ENCODE measurements at regions not wholly inside any gene's neighbourhood (a gene's known extent, or its start where the extent isn't known, plus 50 kb on each side); places are given as distances from the start of the nearest gene placed in this dataset.
"Not testable (repeated sequence)": the region's sequence is repeated elsewhere in the genome, so short reads cannot be mapped to it uniquely, and the experiment has no call there.

- H3K27me3 Mint-ChIP-seq: no peaks in the 10 kb centered on the region
- H3K36me3 Mint-ChIP-seq: no peaks in the 10 kb centered on the region
- no peak overlapping the region for H3K27ac Mint-ChIP-seq
- POLR2A ChIA-PET (ENCODE audit: partially characterized antibody): no interaction called here
- H3K4me3 ChIP-seq (ENCODE audit: low read length in 2 of 2): no peak overlapping the region
- H3K4me3 Mint-ChIP-seq: no peak overlapping the region
- no peaks in the 10 kb centered on the region for H3K4me1 ChIP-seq (ENCODE audit: insufficient read depth, low read length)
- CTCF ChIA-PET (ENCODE audit: partially characterized antibody): no interaction called here
- peaks cover 0 to 4% (median 0%) of the 10 kb centered on the region in 8 donors for H3K9me3 Mint-ChIP-seq
- H3K27ac ChIP-seq (ENCODE audit: low read depth, low read length): no peak overlapping the region
- no peak for DNase-seq
- no peaks in the 10 kb centered on the region for H3K27me3 ChIP-seq (ENCODE audit: insufficient read depth, low read length)
- peaks cover 0 to 4% of the 10 kb centered on the region in 2 donors for H3K9me3 ChIP-seq (ENCODE audit: control insufficient read depth in 1 of 2, low read length in 2 of 2)
- H3K36me3 ChIP-seq (ENCODE audit: insufficient read depth, low read length): no peaks in the 10 kb centered on the region
- H3K4me1 Mint-ChIP-seq: no peaks in the 10 kb centered on the region
- intact Hi-C loops (cut with micrococcal nuclease): no loop called here
Observed at GRCh38 chr22:33986954-33987353, 66.7 kb upstream of the LARGE1 start.

- H3K9me3 Mint-ChIP-seq; H3K27me3 ChIP-seq (ENCODE audit: insufficient read depth, low read length); H3K4me3 Mint-ChIP-seq; H3K27me3 Mint-ChIP-seq; H3K27ac ChIP-seq (ENCODE audit: low read depth, low read length); H3K36me3 ChIP-seq (ENCODE audit: insufficient read depth, low read length); intact Hi-C loops (cut with micrococcal nuclease); H3K36me3 Mint-ChIP-seq; CTCF ChIA-PET (ENCODE audit: partially characterized antibody); DNase-seq; H3K27ac Mint-ChIP-seq; H3K9me3 ChIP-seq (ENCODE audit: control insufficient read depth in 1 of 2, low read length in 2 of 2); H3K4me3 ChIP-seq (ENCODE audit: low read length in 2 of 2); POLR2A ChIA-PET (ENCODE audit: partially characterized antibody); H3K4me1 ChIP-seq (ENCODE audit: insufficient read depth, low read length); H3K4me1 Mint-ChIP-seq: not testable (repeated sequence)
Observed at GRCh38 chr22:33989263-33989662, 69.0 kb upstream of the LARGE1 start.

- Mint-ChIP-seq H3K4me1 (no peaks in the 10 kb centered on the region), H3K4me3 (no peak overlapping the region), H3K27ac (no peak overlapping the region), H3K9me3 (peaks cover 0 to 10% (median under 1%) of the 10 kb centered on the region in 8 donors), H3K36me3 (no peaks in the 10 kb centered on the region), H3K27me3 (peaks cover 2 to 4% of the 10 kb centered on the region in 2 donors)
- POLR2A ChIA-PET (ENCODE audit: partially characterized antibody): no interaction called here
- no peak for DNase-seq
- Histone ChIP-seq H3K27me3 (ENCODE audit: insufficient read depth, low read length) (no peaks in the 10 kb centered on the region), H3K4me3 (ENCODE audit: low read length in 2 of 2) (no peak overlapping the region), H3K27ac (ENCODE audit: low read depth, low read length) (no peak overlapping the region), H3K36me3 (ENCODE audit: insufficient read depth, low read length) (no peaks in the 10 kb centered on the region), H3K9me3 (ENCODE audit: control insufficient read depth in 1 of 2, low read length in 2 of 2) (peaks cover 0 to 4% of the 10 kb centered on the region in 2 donors), H3K4me1 (ENCODE audit: insufficient read depth, low read length) (no peaks in the 10 kb centered on the region)
- intact Hi-C loops (cut with micrococcal nuclease): no loop called here
- CTCF ChIA-PET (ENCODE audit: partially characterized antibody): no interaction called here
Observed at GRCh38 chr22:33991620-33992019, 71.3 kb upstream of the LARGE1 start.

GRCh38 chr22:33996824-33997223, 76.5 kb upstream of the LARGE1 start:
- Histone ChIP-seq H3K27me3 (ENCODE audit: insufficient read depth, low read length) (no peaks in the 10 kb centered on the region), H3K4me3 (ENCODE audit: low read length in 2 of 2) (no peak overlapping the region), H3K4me1 (ENCODE audit: insufficient read depth, low read length) (no peaks in the 10 kb centered on the region), H3K9me3 (ENCODE audit: control insufficient read depth in 1 of 2, low read length in 2 of 2) (no peaks in the 10 kb centered on the region), H3K36me3 (ENCODE audit: insufficient read depth, low read length) (no peaks in the 10 kb centered on the region), H3K27ac (ENCODE audit: low read depth, low read length) (no peak overlapping the region)
- DNase-seq: no peak
- H3K27ac Mint-ChIP-seq: no peak overlapping the region
- intact Hi-C loops (cut with micrococcal nuclease): no loop called here
- POLR2A ChIA-PET (ENCODE audit: partially characterized antibody): no interaction called here
- H3K4me3 Mint-ChIP-seq: no peak overlapping the region
- no peaks in the 10 kb centered on the region for H3K36me3 Mint-ChIP-seq
- H3K4me1 Mint-ChIP-seq: no peaks in the 10 kb centered on the region
- CTCF ChIA-PET (ENCODE audit: partially characterized antibody): no interaction called here
- peaks cover 0 to 19% (median 9%) of the 10 kb centered on the region in 8 donors for H3K9me3 Mint-ChIP-seq
- peaks cover 3 to 4% of the 10 kb centered on the region in 2 donors for H3K27me3 Mint-ChIP-seq

GRCh38 chr22:34000879-34001526, 80.7 kb upstream of the LARGE1 start:
- Histone ChIP-seq H3K27ac (ENCODE audit: low read depth, low read length) (no peak overlapping the region), H3K4me1 (ENCODE audit: insufficient read depth, low read length) (no peaks in the 10 kb centered on the region), H3K27me3 (ENCODE audit: insufficient read depth, low read length) (no peaks in the 10 kb centered on the region), H3K9me3 (ENCODE audit: control insufficient read depth in 1 of 2, low read length in 2 of 2) (no peaks in the 10 kb centered on the region), H3K36me3 (ENCODE audit: insufficient read depth, low read length) (no peaks in the 10 kb centered on the region), H3K4me3 (ENCODE audit: low read length in 2 of 2) (no peak overlapping the region)
- H3K9me3 Mint-ChIP-seq: peaks cover 0 to 34% (median 15%) of the 10 kb centered on the region in 8 donors
- no peaks in the 10 kb centered on the region for H3K4me1 Mint-ChIP-seq
- no peak overlapping the region for H3K4me3 Mint-ChIP-seq
- CTCF ChIA-PET (ENCODE audit: partially characterized antibody): no interaction called here
- no peak overlapping the region for H3K27ac Mint-ChIP-seq
- DNase-seq: no peak
- H3K27me3 Mint-ChIP-seq: peaks cover 0 to 1% of the 10 kb centered on the region in 2 donors
- POLR2A ChIA-PET (ENCODE audit: partially characterized antibody): no interaction called here
- intact Hi-C loops (cut with micrococcal nuclease): no loop called here
- no peaks in the 10 kb centered on the region for H3K36me3 Mint-ChIP-seq

GRCh38 chr22:34001701-34002466, 81.6 kb upstream of the LARGE1 start:
- Histone ChIP-seq H3K4me1 (ENCODE audit: insufficient read depth, low read length) (no peaks in the 10 kb centered on the region), H3K9me3 (ENCODE audit: control insufficient read depth in 1 of 2, low read length in 2 of 2) (no peaks in the 10 kb centered on the region), H3K36me3 (ENCODE audit: insufficient read depth, low read length) (no peaks in the 10 kb centered on the region), H3K27me3 (ENCODE audit: insufficient read depth, low read length) (no peaks in the 10 kb centered on the region), H3K4me3 (ENCODE audit: low read length in 2 of 2) (no peak overlapping the region), H3K27ac (ENCODE audit: low read depth, low read length) (no peak overlapping the region)
- Mint-ChIP-seq H3K4me3 (no peak overlapping the region), H3K9me3 (peaks cover 0 to 37% (median 15%) of the 10 kb centered on the region in 8 donors), H3K4me1 (no peaks in the 10 kb centered on the region), H3K27me3 (peaks cover 0 to 1% of the 10 kb centered on the region in 2 donors), H3K36me3 (no peaks in the 10 kb centered on the region), H3K27ac (no peak overlapping the region)
- DNase-seq: no peak
- CTCF ChIA-PET (ENCODE audit: partially characterized antibody): interaction anchor here (0.7 kb wide), 1 partner anchor 293 kb away, joined by 3 read pairs; no protein-coding TSS in a partner anchor
- intact Hi-C loops (cut with micrococcal nuclease): no loop called here
- POLR2A ChIA-PET (ENCODE audit: partially characterized antibody): no interaction called here

GRCh38 chr22:34004058-34004457, 83.8 kb upstream of the LARGE1 start:
- Mint-ChIP-seq H3K36me3 (no peaks in the 10 kb centered on the region), H3K4me1 (no peaks in the 10 kb centered on the region), H3K27me3 (no peaks in the 10 kb centered on the region), H3K27ac (no peak overlapping the region), H3K9me3 (peaks cover 3 to 36% (median 18%) of the 10 kb centered on the region in 8 donors), H3K4me3 (no peak overlapping the region)
- Histone ChIP-seq H3K27me3 (ENCODE audit: insufficient read depth, low read length) (no peaks in the 10 kb centered on the region), H3K27ac (ENCODE audit: low read depth, low read length) (no peak overlapping the region), H3K9me3 (ENCODE audit: control insufficient read depth in 1 of 2, low read length in 2 of 2) (no peaks in the 10 kb centered on the region), H3K4me1 (ENCODE audit: insufficient read depth, low read length) (no peaks in the 10 kb centered on the region), H3K36me3 (ENCODE audit: insufficient read depth, low read length) (no peaks in the 10 kb centered on the region), H3K4me3 (ENCODE audit: low read length in 2 of 2) (no peak overlapping the region)
- CTCF ChIA-PET (ENCODE audit: partially characterized antibody): no interaction called here
- DNase-seq: no peak
- intact Hi-C loops (cut with micrococcal nuclease): no loop called here
- POLR2A ChIA-PET (ENCODE audit: partially characterized antibody): no interaction called here

Measured in CD4-positive, alpha-beta memory T cell (primary cell).